CD14-positive monocyte (primary cell): ENCODE measurements at regions not wholly inside any gene's neighbourhood (a gene's known extent, or its start where the extent isn't known, plus 50 kb on each side); places are given as distances from the start of the nearest gene placed in this dataset.
"Not testable (repeated sequence)": the region's sequence is repeated elsewhere in the genome, so short reads cannot be mapped to it uniquely, and the experiment has no call there.

Experiments
- DNase-seq, 3 donors: peaks; one replicate each; pipeline ENCODE4 v3.0.0-alpha.2; 2011 to 2022
- H2AFZ ChIP-seq: 2 replicates; pipeline ENCODE4 v1.6.0; 2012; ENCODE audit warnings: mild to moderate bottlenecking, low read depth, low read length, inconsistent platforms; ENCODE audit not compliant: insufficient read depth, poor library complexity, severe bottlenecking
- H3K27ac ChIP-seq, 2 donors: 1 replicate in 1 of 2; 2 replicates in 1 of 2; pipeline ENCODE4 v1.5.1; 2012 to 2013; ENCODE audit warnings: low read length in 2 of 2, control low read depth in 1 of 2, inconsistent platforms in 1 of 2, low read depth in 1 of 2, mild to moderate bottlenecking in 1 of 2
- H3K27me3 ChIP-seq, 2 donors: one replicate each; pipeline versions ENCODE4 v1.6.0 to v1.6.1; 2011 to 2013; ENCODE audit warnings: low read length in 2 of 2; ENCODE audit not compliant: control insufficient read depth in 2 of 2, insufficient read depth in 2 of 2
- H3K36me3 ChIP-seq, 2 donors: replicated peaks in 1 of 2; 1 replicate in 1 of 2; 2 replicates in 1 of 2; pipeline versions ENCODE4 v1.5.1 to v1.6.1; 2012 to 2013; ENCODE audit warnings: low read length in 2 of 2, control low read depth in 1 of 2, inconsistent platforms in 1 of 2, mild to moderate bottlenecking in 1 of 2; ENCODE audit not compliant: insufficient read depth in 2 of 2, control insufficient read depth in 1 of 2
- H3K4me1 ChIP-seq, 2 donors: 1 replicate in 1 of 2; 2 replicates in 1 of 2; pipeline versions ENCODE4 v1.5.1 to v1.6.1; 2012 to 2013; ENCODE audit warnings: low read length in 2 of 2, control low read depth in 1 of 2, inconsistent platforms in 1 of 2, mild to moderate bottlenecking in 1 of 2, moderate library complexity in 1 of 2; ENCODE audit not compliant: insufficient read depth in 2 of 2, control insufficient read depth in 1 of 2
- H3K4me2 ChIP-seq: replicated peaks from 2 replicates; pipeline ENCODE3; 2012; ENCODE audit warnings: low read length, moderate library complexity, mild to moderate bottlenecking; ENCODE audit not compliant: poor library complexity, severe bottlenecking; ENCODE audit errors: extremely low read depth
- H3K4me3 ChIP-seq, 3 experiments: fragments of 200-600 bp in 1 of 3; sonication (generic) in 1 of 3; replicated peaks in 1 of 3; 1 replicate in 2 of 3; 2 replicates in 1 of 3; pipeline ENCODE4 v1.5.1; 2011 to 2013; ENCODE audit warnings: low read length in 3 of 3, mild to moderate bottlenecking in 3 of 3, control low read depth in 2 of 3, low read depth in 2 of 3, inconsistent platforms in 1 of 3, moderate library complexity in 1 of 3
- H3K79me2 ChIP-seq: 2 replicates; pipeline ENCODE4 v1.6.0; 2012; ENCODE audit warnings: mild to moderate bottlenecking, control low read depth, inconsistent platforms, low read length, moderate library complexity; ENCODE audit not compliant: insufficient read depth
- H3K9ac ChIP-seq: 2 replicates; pipeline ENCODE4 v1.6.0; 2017; ENCODE audit warnings: low read length, mild to moderate bottlenecking; ENCODE audit not compliant: insufficient read depth, poor library complexity, severe bottlenecking
- H3K9me3 ChIP-seq, 2 donors: replicated peaks in 1 of 2; 1 replicate in 1 of 2; 2 replicates in 1 of 2; pipeline versions ENCODE4 v1.5.1 to v1.6.1; 2012 to 2013; ENCODE audit warnings: low read length in 2 of 2, control low read depth in 1 of 2; ENCODE audit not compliant: control insufficient read depth in 1 of 2, insufficient read depth in 1 of 2
- H4K20me1 ChIP-seq: 2 replicates; pipeline ENCODE4 v1.6.0; 2012; ENCODE audit warnings: mild to moderate bottlenecking, low read length, control low read depth, moderate library complexity; ENCODE audit not compliant: insufficient read depth
- H3K27ac Mint-ChIP-seq, 7 donors: one replicate each; pipeline ENCODE4 v1.8.0; 2020; ENCODE audit warnings: mild to moderate bottlenecking in 7 of 7, mixed read lengths in 7 of 7, moderate library complexity in 6 of 7, inconsistent platforms in 2 of 7
- H3K27me3 Mint-ChIP-seq, 3 donors: one replicate each; pipeline ENCODE4 v1.8.0; 2021 to 2022; ENCODE audit warnings: low read depth in 3 of 3, mild to moderate bottlenecking in 3 of 3, mixed read lengths in 3 of 3, moderate library complexity in 3 of 3, inconsistent platforms in 1 of 3
- H3K36me3 Mint-ChIP-seq, 2 donors: one replicate each; pipeline ENCODE4 v1.8.0; 2020; ENCODE audit warnings: mixed read lengths in 2 of 2, inconsistent platforms in 1 of 2, mild to moderate bottlenecking in 1 of 2
- H3K4me1 Mint-ChIP-seq: one replicate; pipeline ENCODE4 v1.8.0; 2020; ENCODE audit warnings: mild to moderate bottlenecking, mixed read lengths
- H3K4me3 Mint-ChIP-seq, 2 donors: one replicate each; pipeline ENCODE4 v1.8.0; 2020; ENCODE audit warnings: mild to moderate bottlenecking in 2 of 2, mixed read lengths in 2 of 2, moderate library complexity in 1 of 2
- H3K9me3 Mint-ChIP-seq, 7 donors: one replicate each; pipeline ENCODE4 v1.8.0; 2020 to 2022; ENCODE audit warnings: mixed read lengths in 7 of 7, mild to moderate bottlenecking in 6 of 7, moderate library complexity in 6 of 7, inconsistent platforms in 2 of 7
- CTCF ChIP-seq: fragments of 200-600 bp; IDR thresholded peaks from one replicate; pipeline ENCODE4 v1.8.0; 2022; ENCODE audit warnings: antibody characterized with exemption, mild to moderate bottlenecking
- WGBS: methylation state at CpG from one replicate; pipeline ENCODE4 v1.1.5; 2013; ENCODE audit warnings: missing lambda C conversion rate; ENCODE audit not compliant: insufficient coverage; 5-methylcytosine and 5-hydroxymethylcytosine counted together
- intact Hi-C, 2 donors: fragments of 100-400 bp; cut with micrococcal nuclease; formaldehyde crosslinking; loops; one replicate each; pipeline versions ENCODE4 v1.15.0 to v1.15.1; 2023

GRCh38 chr7:6950231-6950630 is 124.2 kb upstream of the CCZ1B start:
- H3K27ac Mint-ChIP-seq, intact Hi-C loops, H3K9me3 ChIP-seq, H3K36me3 Mint-ChIP-seq, H4K20me1 ChIP-seq, H2AFZ ChIP-seq, H3K27me3 ChIP-seq, H3K9me3 Mint-ChIP-seq, H3K4me1 ChIP-seq, DNase-seq, H3K79me2 ChIP-seq, H3K36me3 ChIP-seq, H3K4me2 ChIP-seq, H3K27ac ChIP-seq, H3K27me3 Mint-ChIP-seq, H3K4me3 ChIP-seq, H3K9ac ChIP-seq, H3K4me1 Mint-ChIP-seq, H3K4me3 Mint-ChIP-seq: not testable (repeated sequence)
- 71% methylated on average over 4 of the region's 15 CpGs for WGBS

- H2AFZ ChIP-seq, H3K36me3 ChIP-seq, H4K20me1 ChIP-seq, H3K4me3 Mint-ChIP-seq, H3K4me1 Mint-ChIP-seq, H3K4me1 ChIP-seq, H3K27ac Mint-ChIP-seq, H3K79me2 ChIP-seq, H3K36me3 Mint-ChIP-seq, H3K4me2 ChIP-seq, H3K9me3 ChIP-seq, H3K9me3 Mint-ChIP-seq, DNase-seq, H3K27me3 Mint-ChIP-seq, H3K4me3 ChIP-seq, H3K27ac ChIP-seq, intact Hi-C loops, H3K9ac ChIP-seq, H3K27me3 ChIP-seq: not testable (repeated sequence)
- no CpG with 5 or more reads among the region's 2 CpGs for WGBS
These were observed 125.5 kb upstream of the CCZ1B start for GRCh38 chr7:6951553-6951952.

GRCh38 chr7:6953138-6953797 is 127.2 kb upstream of the CCZ1B start:
- WGBS = 71% methylated on average over 7 of the region's 16 CpGs

More at GRCh38 chr7:6953138-6953797, 127.2 kb upstream of the CCZ1B start:
- H3K4me1 ChIP-seq, H2AFZ ChIP-seq, H3K4me3 Mint-ChIP-seq, H3K36me3 Mint-ChIP-seq, H3K4me3 ChIP-seq, H3K9ac ChIP-seq, intact Hi-C loops, H3K9me3 ChIP-seq, H3K9me3 Mint-ChIP-seq, H4K20me1 ChIP-seq, H3K36me3 ChIP-seq, H3K27me3 Mint-ChIP-seq, H3K27ac Mint-ChIP-seq, H3K4me1 Mint-ChIP-seq, H3K79me2 ChIP-seq, H3K4me2 ChIP-seq, H3K27me3 ChIP-seq, DNase-seq, H3K27ac ChIP-seq: not testable (repeated sequence)
- peak; percentile 60 for TF ChIP-seq CTCF
